ENCODE measurements at regions not wholly inside any gene's neighbourhood (a gene's known extent, or its start where the extent isn't known, plus 50 kb on each side); places are given as distances from the start of the nearest gene placed in this dataset.

GRCh38 chr2:65974067-65974723 lies 460.7 kb upstream of the MEIS1 start:
- TF ChIP-seq CTCF (IDR thresholded peaks at IDR 0.05) (no peak), POLR2AphosphoS5 (IDR thresholded peaks at IDR 0.05) (no peak)

Measured in suprapubic skin (tissue), 3 donors.